Hepatic stellate cell (primary cell): ENCODE measurements at regions not wholly inside any gene's neighbourhood (a gene's known extent, or its start where the extent isn't known, plus 50 kb on each side); places are given as distances from the start of the nearest gene placed in this dataset.

Experiments used
- DNase-seq: peaks from one replicate; pipeline ENCODE4 v3.0.0; 2011; ENCODE audit warnings: low spot score

DNA sequence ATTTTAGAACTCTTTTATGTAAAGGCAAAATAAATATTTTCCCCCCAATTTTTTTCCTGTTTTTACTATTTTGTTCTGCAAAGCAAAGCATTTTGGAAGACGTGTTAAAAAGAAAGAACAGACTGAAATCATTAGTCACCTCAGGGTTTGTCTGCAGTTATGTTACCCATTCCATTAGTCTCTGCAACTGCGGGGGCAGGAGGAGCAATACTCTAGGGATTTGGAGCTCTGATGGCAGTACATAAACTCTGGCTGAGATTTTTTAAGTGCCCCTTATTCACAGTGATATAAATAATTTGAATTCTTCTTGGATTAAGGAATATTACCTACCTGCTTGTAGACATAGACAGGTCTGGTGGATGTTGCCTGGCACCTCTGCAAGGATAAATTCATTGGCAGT lies 88.0 kb upstream of the CELF4 start:
- DNase-seq: no peak

DNA sequence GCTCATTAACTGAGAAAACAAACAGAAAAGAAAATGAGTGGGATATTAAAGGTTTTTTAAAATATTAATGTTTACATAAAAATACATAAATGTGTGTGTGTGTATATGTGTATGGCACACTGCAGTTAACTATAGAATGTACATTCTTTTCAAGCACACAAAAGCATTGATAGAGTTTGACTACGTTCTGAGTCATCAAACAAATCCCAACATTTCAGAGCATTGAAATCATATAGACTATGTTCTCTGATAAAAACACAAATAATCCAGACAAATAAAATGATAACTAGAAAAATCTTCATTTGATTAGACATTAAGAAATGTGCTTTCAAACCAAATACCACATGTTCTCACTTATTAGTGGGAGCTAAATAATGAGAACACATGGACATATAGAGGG lies 84.3 kb upstream of the CELF4 start:
- DNase-seq: no peak

DNA sequence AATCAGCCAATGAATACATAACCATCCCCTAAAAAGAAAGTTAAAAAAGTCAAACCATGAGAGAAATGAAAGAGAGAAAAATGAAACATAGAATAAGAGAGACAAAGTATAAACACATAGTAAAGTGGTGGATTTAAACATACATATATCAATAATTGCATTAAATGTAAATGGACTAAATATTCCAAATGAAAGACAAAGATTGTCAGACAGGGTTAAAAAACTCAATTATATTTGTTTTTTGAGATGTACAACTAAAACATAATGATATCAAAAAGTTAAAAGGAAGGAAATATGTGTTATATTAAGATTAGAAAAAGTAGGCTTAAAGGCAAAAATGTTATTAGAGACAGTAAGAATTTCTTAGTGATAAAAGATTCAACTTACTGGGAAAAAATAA lies 83.8 kb upstream of the CELF4 start:
- DNase-seq: no peak

DNA sequence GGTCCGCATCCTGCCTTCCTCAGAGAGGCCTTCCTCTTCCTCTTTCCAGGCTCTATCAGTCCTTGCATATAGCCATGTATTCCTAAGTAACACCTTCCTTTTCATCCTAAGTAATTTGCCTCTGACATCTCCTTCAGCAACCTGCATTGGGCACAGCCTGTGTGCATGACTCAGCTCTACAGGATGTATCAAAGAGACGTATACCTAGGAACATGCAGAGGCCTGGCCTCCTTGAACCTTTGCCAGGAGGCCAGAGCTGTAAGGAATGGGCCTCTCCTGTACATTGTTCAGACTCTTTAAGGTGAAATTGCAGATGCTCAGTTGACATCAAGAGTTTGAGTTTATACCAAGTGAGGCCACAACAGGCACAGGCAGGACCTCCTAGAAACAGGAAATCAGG lies 76.0 kb upstream of the CELF4 start:
- DNase-seq: no peak

DNA sequence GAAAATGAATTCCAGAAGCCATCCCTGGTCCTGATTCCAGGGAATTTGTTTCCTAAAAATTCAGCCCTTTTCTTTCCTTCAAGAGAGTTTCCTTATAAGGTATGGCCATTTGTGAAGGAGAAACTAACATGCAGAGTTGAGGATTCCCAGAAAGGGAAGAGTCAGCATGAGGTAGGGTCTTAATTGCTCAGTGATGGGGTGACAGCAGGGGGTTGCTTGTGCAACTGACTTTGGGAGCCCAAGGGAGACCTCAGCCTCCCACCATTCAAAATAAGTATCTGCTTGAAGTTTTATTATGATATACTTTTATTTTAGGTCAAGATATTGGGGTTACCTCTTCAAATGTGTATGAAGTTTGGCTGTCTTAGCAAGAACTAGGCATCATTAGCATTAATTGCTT lies 74.9 kb upstream of the CELF4 start:
- no peak for DNase-seq

DNA sequence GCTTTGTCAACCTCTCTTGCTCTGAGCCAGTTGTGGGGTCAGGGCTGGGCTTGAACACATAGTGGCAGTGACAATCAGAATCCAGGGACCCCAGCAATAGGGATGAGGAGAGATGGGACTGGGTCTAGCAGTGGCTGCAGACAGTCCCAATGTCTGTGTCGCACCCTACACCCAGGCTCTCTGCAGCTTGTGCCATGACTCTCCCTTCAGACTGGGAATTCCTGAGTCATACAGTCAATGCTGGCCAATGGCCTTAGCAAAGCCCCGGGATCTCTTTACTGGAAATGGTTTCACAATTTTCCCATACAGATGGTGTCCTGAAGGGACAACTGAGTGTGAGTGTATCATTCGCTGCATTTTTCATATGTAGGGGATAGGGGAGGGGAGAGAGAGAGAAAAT lies 74.2 kb upstream of the CELF4 start:
- no peak for DNase-seq

DNA sequence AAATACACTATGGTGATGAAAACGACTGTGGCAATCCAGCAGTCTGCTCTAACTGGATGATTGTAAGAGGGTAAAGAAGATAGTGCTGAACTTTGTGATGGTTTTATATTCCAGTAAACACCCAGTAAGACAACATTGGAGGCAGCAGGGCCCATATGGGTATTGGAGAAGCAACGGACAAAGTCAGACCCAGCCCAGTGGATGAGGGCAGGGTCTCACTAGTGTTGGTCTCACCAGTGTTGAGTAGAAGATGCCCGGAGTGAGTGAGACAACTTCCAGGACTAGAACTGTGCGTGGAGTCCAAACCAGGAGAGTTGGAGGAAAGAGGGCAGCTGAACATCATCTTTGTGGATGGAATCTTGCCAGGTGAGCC lies 71.9 kb upstream of the CELF4 start:
- DNase-seq: no peak

DNA sequence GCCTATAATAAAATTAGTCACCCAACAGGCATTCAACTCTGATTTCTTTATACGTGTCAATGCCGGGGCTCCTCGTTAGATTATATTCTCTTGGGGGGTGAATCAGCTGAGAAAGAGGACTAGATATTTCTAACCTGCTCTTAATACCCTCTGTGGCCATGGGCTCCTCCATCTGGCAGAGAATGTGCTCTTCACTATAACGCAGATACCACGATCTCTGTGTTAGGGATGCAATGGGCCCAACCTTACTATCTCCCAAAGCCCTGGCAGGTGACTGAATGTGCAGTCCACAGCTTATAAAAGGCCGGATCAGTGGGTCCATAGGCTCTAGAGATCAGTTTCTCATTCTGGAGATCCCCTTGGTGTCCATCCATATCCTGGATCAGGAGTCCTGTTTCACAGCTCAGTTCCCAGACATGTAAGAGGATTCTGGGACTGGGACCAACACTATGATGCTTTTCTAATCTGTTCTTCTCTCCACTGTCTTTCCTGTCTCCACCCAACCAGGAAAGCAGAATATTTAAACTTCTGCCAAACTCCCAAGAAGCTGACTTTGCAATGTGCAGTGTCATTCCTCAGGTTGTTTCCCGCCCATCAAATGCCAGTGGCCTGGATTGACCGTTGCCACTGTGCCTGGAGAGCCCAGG lies 71.4 kb upstream of the CELF4 start:
- no peak for DNase-seq

DNA sequence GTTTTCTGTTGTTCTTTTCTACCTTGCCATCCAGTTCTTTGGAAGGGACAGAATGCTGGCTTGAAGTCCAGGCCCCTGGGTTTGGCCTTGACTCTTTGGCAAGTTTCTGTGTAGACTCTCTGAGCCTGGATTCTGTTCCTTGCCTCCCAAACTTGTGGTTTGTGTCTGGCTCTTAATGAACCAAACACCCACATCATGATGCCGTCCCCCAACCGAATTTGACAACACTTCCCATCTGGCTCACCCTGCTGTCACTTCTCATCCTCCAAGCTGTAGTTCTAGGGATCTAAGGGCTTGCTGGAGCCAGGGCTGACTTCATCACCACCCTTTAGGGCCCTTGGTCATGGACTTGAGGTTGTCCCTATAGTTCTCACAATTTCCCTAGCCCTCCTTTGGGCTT lies 68.9 kb upstream of the CELF4 start:
- no peak for DNase-seq

DNA sequence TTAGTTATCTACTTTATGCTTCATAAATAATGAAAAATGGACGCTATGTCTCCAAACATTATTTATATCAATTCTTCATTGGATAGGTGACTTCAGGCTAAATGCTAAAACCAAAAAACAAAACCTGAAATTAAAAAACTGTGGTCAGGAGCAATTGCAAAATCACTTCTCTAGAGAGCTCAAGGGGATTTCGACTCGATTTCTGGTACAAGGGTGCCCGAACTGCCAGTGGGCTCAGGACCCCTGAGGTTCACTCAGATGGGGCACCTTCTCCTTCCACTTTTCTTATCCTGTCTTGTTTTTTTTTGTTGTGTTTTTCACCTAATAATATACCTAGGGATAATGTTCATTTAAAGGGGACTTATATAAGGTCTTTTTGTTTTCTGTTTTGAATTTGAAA lies 65.8 kb upstream of the CELF4 start:
- no peak for DNase-seq

DNA sequence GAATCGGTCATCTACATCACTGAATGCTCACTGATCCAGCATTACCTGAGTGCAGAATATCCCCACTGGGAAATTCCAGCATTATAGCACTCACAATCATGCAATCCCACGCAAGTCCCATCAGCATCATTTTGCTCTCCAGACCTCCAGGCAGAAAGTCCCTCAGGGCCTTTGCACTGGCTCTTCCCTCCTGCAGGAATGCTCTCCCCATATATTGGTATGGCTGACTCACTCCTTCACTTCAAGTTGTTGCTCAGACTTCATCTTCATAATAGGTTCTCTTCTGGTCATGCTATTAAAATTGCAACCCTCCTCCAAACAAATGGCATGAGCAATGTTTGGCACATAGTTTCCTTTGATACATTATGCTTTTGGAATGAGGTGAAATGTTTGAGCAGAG lies 64.7 kb upstream of the CELF4 start:
- DNase-seq: no peak

DNA sequence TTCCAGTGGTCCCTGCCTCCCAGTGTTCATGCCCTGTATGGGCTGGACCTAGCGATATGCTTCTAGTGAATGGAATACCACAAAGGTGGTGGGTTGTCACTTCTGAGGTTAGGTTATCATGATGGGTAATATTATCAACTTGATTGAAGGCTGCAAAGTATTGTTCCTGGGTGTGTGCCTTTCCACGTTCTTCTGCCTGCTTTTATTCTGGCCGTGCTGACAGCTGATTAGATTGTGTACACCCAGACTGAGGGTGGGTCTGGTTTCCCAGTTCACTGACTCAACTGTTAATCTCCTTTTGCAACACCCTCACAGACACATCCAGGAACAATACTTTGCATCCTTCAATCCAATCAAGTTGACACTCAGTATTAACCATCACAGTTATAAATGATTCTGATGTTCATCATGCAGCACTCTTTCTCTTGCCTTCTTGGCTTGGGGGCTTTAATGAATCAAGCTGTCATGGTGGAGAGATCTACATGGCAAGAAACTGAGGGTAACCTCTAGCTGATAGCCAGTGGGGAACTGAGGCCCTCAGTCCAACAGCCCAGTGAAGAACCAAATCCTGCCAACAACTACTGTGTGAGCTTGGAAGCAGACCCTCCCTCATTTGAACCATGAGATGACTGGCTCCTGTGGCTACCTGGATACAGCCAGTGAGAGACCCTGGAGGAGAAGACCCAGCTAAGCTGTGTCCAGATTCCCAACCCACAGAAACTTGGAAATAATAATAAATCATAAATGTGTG lies 63.0 kb upstream of the CELF4 start:
- DNase-seq: no peak

DNA sequence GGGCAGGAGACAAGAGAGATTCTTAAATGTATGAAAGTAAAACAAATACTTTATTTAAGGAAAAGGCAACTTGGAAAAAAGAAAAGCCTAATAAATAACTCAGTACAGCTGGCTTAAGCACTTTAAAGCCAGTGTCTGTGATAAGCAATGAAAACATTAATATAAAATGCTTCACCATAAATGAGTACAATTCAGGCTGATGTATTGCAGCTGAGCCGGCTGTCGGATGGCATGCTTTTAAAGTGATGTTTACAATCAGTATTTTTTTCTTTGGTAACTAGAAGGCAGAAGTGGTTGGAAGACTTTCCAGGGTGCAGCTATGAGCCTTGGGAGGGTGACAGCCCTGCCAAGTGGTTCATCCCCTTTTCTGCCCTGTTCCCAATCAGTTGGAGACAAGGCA lies 58.7 kb upstream of the CELF4 start:
- DNase-seq: no peak

DNA sequence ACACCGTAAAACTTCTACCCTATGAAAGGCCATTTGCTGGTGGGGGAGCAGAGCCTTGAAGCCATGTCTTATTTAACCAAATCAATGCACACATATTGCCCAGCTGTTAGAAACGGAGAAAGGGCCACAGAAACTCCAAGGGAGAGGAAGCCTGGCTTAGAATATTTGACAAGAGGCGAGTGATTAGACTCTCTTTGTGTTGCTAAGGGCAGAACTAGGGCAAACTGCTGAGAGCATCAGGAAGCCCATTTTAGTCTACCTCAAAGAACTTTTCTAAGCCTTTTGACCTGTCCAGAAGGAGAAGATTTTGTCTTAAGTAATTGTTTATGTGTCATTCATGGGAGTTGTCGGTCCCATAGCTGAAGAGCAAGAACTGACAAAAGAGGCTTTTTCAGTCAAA lies 54.4 kb upstream of the CELF4 start:
- DNase-seq: no peak

DNA sequence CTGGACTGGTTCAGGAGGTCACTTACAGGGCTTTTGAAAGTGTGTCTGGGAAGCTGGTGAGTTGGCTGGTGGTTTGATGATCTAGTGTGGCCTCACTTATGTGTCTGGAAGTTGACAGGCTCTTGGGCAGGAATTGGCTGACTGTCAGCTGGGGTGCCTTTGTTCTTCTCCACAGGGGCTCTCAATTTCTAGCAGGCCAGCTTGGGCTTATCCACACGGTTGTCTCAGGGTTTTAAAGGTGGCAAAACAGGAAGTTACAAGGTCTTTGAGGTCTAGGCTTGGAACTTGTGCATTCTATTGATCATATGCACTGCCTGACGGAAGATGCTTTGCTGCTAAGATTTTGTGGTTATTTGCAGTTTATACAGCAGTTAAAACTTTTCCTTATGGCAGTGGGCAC lies 52.0 kb upstream of the CELF4 start:
- DNase-seq: no peak
